ENCODE measurements at regions not wholly inside any gene's neighbourhood (a gene's known extent, or its start where the extent isn't known, plus 50 kb on each side); places are given as distances from the start of the nearest gene placed in this dataset.

DNA sequence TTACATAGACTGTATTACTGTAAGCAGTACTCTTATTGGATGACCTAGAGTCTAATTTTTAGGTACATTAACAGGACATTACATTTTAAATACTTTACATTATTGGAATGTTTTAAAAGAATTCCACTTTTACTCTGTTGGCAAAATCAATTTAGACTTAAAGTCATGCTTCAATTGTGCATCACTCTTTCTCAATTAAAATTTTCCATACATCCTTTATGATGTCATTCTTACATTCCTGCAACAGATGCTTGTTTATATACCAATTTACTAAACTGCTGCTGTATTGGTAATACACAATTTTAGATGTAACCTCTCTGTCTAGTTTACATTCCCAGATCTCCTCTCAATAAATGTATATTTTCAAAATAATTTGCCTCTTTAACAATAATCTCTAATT, 440.1 kb downstream of the ZEB2 start:
- TF ChIP-seq, protein P1, sequence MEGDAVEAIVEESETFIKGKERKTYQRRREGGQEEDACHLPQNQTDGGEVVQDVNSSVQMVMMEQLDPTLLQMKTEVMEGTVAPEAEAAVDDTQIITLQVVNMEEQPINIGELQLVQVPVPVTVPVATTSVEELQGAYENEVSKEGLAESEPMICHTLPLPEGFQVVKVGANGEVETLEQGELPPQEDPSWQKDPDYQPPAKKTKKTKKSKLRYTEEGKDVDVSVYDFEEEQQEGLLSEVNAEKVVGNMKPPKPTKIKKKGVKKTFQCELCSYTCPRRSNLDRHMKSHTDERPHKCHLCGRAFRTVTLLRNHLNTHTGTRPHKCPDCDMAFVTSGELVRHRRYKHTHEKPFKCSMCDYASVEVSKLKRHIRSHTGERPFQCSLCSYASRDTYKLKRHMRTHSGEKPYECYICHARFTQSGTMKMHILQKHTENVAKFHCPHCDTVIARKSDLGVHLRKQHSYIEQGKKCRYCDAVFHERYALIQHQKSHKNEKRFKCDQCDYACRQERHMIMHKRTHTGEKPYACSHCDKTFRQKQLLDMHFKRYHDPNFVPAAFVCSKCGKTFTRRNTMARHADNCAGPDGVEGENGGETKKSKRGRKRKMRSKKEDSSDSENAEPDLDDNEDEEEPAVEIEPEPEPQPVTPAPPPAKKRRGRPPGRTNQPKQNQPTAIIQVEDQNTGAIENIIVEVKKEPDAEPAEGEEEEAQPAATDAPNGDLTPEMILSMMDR (IDR thresholded peaks at IDR 0.05), result no peak
- no peak for TF ChIP-seq EZH2phosphoT487 (IDR thresholded peaks at IDR 0.05)

Data from neural progenitor cell (in vitro differentiated cells).